GM21390 (cell line): ENCODE measurements at regions not wholly inside any gene's neighbourhood (a gene's known extent, or its start where the extent isn't known, plus 50 kb on each side); places are given as distances from the start of the nearest gene placed in this dataset.

Experiments
- ATAC-seq: cut with Tn5 transposase; IDR thresholded peaks from one replicate; pipeline ENCODE4 v1.9.1; 2021; ENCODE audit not compliant: unreplicated experiment

- no peak for ATAC-seq
These were observed 129.6 kb downstream of the SNAPC1 start for GRCh38 chr14:61891810-61892209.

GRCh38 chr14:61893371-61893940 lies 131.2 kb downstream of the SNAPC1 start:
- no peak for ATAC-seq

GRCh38 chr14:61894452-61895077 lies 132.3 kb downstream of the SNAPC1 start:
- no peak for ATAC-seq

GRCh38 chr14:61897300-61897699 lies 135.1 kb downstream of the SNAPC1 start:
- no peak for ATAC-seq

GRCh38 chr14:61898568-61898967 lies 136.3 kb downstream of the SNAPC1 start:
- ATAC-seq = no peak

- no peak for ATAC-seq
These were observed 137.3 kb downstream of the SNAPC1 start for GRCh38 chr14:61899497-61899896.

GRCh38 chr14:61904946-61905345 lies 142.7 kb downstream of the SNAPC1 start:
- no peak for ATAC-seq

- ATAC-seq = no peak
These were observed 149.4 kb downstream of the SNAPC1 start for GRCh38 chr14:61911574-61911973.

- no peak for ATAC-seq
These were observed 156.8 kb downstream of the SNAPC1 start for GRCh38 chr14:61918998-61919397.

- ATAC-seq = no peak
These were observed 161.1 kb downstream of the SNAPC1 start for GRCh38 chr14:61923348-61923747.

- ATAC-seq = no peak
These were observed 162.8 kb downstream of the SNAPC1 start for GRCh38 chr14:61925043-61925442.

- no peak for ATAC-seq
These were observed 163.7 kb downstream of the SNAPC1 start for GRCh38 chr14:61925732-61926435.

GRCh38 chr14:61927060-61927459 lies 164.8 kb downstream of the SNAPC1 start:
- ATAC-seq = no peak

- no peak for ATAC-seq
These were observed 165.3 kb downstream of the SNAPC1 start for GRCh38 chr14:61927520-61927919.

GRCh38 chr14:61928300-61928699 lies 166.1 kb downstream of the SNAPC1 start:
- ATAC-seq = no peak

- no peak for ATAC-seq
These were observed 166.5 kb downstream of the SNAPC1 start for GRCh38 chr14:61928701-61929100.

GRCh38 chr14:61929651-61930050 lies 167.4 kb downstream of the SNAPC1 start:
- ATAC-seq = no peak

GRCh38 chr14:61930101-61930857 lies 168.1 kb downstream of the SNAPC1 start:
- ATAC-seq = no peak

GRCh38 chr14:61932974-61933373 lies 170.8 kb downstream of the SNAPC1 start:
- no peak for ATAC-seq

GRCh38 chr14:61934385-61934784 lies 172.2 kb downstream of the SNAPC1 start:
- ATAC-seq = no peak

- no peak for ATAC-seq
These were observed 177.6 kb downstream of the SNAPC1 start for GRCh38 chr14:61939776-61940175.
